ENCODE measurements at regions not wholly inside any gene's neighbourhood (a gene's known extent, or its start where the extent isn't known, plus 50 kb on each side); places are given as distances from the start of the nearest gene placed in this dataset.

GRCh38 chr16:52697971-52698370 lies 151.0 kb upstream of the TOX3 start:
- no peak for TF ChIP-seq POLR2A (IDR thresholded peaks at IDR 0.05; ENCODE audit: low read depth)
- no peak for TF ChIP-seq CTCF (IDR thresholded peaks at IDR 0.05)
